Hippocampal formation (tissue), 2 donors: ENCODE measurements at regions not wholly inside any gene's neighbourhood (a gene's known extent, or its start where the extent isn't known, plus 50 kb on each side); places are given as distances from the start of the nearest gene placed in this dataset.
A peak's percentile ranks its signal among the peaks of the same experiment; 100 is the strongest.

Experiments used
- DNase-seq, 2 donors: peaks; one replicate each; lab custom pipeline; 2025; lab: John Stamatoyannopoulos, UW

- no peak for DNase-seq
Measured at GRCh38 chr12:127297327-127297726, 969.6 kb upstream of the TMEM132C start.

GRCh38 chr12:127300075-127300474, 966.9 kb upstream of the TMEM132C start:
- peak in 1 of 2 donors; percentile 30 for DNase-seq

DNA sequence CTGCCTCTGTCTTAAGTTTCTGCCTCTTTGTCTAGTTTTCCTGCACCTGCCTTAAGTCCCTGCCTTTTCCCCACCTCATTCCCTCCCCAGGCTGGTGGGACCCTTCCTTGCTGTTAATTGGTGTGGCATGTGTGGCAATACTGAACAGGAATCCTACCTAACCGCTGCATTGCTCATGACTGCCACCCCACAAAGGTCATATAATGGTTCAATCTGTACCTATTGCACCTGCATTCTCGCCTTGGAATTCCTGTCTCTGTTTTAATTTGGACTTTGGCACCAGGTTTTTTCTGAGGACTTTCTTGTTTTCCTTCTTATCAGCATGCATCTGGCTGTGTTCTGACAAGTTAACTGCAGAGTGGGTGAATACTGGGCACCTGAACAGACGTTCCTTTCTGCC, 966.2 kb upstream of the TMEM132C start:
- DNase-seq, result no peak

DNA sequence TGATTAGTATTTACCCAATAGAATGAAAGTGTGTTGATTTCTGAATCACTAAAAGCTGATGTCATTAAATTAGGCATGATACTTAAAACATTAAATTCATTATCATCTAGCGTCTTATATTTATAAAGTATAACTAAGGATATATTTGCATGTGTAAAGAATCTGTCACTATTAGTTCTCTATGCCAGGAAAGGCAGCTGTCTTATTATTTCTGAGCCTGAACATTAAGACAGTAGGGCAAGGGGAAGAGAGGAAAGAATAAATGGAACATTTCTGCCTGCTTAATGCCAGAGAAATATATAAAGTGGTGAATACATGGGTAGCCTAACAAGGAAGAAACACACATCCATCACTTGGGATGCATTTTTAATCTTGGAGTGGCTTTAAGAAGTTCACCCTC, 965.1 kb upstream of the TMEM132C start:
- no peak for DNase-seq

DNA sequence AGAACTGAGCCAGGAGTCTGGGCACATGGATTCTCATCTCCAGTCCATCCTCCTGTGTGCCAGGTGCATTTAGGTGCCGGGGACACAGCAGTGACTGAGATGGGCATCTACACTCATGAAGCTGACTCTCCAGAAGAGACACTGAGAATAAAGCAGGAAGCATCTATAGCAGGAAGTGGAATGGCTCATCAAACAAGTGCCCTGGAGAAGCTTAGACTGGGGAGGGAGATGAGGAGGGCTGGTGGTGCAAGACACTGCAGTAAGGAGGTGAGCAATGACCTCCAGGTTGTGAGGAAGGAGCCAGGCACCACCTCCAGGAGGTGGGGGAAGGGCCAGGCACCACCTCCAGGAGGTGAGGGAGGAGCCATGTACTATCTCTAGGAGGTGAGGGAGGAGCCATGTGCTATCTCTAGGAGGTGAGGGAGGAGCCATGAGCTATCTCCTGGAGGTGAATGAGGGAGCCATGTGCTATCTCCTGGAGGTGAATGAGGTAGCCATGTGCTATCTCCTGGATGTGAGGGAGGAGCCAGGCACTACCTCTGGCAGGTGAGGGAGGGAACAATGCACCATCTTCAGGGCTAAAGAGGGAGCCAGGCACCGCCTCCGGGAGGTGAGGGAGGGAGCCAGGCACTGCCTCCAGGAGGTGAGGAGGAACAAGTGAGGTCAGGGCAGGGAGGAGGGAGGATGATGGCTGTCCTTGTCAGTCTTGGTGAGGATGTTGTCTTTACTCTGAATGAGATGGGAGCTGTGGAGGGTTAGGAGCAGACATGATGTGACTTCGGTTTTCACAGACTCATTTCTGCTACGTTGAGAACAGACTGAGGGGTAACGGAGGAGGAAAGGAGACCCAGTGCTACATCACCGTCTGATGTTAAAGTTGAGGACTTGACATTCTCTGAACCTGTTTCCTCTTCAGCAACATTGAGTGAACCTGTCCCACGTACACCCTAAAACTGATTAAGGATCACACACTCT, 961.9 kb upstream of the TMEM132C start:
- DNase-seq, result no peak

- no peak for DNase-seq
Measured at GRCh38 chr12:127306604-127307215, 960.3 kb upstream of the TMEM132C start.

- DNase-seq, result no peak
Measured at GRCh38 chr12:127307528-127307927, 959.4 kb upstream of the TMEM132C start.

DNA sequence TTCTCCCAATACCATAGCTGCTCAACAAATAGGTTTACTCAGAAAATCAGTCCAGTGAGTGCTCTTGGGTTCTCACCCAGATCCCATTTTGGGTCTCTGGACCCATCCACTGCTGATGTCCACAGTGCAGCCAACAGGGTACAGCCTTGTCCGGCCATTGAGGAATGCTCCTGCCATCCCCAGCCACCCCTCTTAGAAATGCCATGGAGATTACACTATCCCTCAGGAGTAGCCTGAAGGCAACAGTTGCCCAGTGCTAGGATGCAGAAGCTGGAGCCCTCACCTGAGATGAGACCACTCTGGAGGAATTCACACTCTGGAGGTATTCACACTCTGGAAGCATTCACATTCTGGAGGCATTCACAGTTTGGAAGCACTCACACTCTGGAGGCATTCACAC, 958.8 kb upstream of the TMEM132C start:
- DNase-seq, result no peak

- no peak for DNase-seq
Measured at GRCh38 chr12:127310548-127310947, 956.4 kb upstream of the TMEM132C start.

- no peak for DNase-seq
Measured at GRCh38 chr12:127311720-127312364, 955.1 kb upstream of the TMEM132C start.

- no peak for DNase-seq
Measured at GRCh38 chr12:127324681-127325080, 942.3 kb upstream of the TMEM132C start.

- DNase-seq, result no peak
Measured at GRCh38 chr12:127327986-127328385, 939.0 kb upstream of the TMEM132C start.

DNA sequence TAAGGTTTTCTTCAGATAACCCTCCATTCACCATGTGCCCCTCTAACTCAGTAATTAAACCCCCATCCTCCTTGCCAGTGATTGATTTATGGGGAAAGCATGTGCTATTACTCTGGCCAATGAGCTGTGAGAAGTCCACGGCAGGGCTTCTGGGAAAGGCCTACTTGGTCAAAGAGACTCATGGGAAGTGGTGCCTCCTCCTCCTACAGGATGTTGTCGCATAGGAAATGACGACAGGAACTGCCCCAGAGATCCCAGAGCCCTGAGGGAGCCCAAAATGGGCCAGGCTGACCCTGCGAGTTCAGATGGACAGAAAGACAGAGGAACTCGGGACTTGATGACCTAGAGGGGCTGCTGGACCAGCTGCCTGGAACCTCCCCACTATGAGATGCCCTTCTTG, 938.1 kb upstream of the TMEM132C start:
- no peak for DNase-seq

- DNase-seq, result no peak
Measured at GRCh38 chr12:127334365-127334764, 932.6 kb upstream of the TMEM132C start.

DNA sequence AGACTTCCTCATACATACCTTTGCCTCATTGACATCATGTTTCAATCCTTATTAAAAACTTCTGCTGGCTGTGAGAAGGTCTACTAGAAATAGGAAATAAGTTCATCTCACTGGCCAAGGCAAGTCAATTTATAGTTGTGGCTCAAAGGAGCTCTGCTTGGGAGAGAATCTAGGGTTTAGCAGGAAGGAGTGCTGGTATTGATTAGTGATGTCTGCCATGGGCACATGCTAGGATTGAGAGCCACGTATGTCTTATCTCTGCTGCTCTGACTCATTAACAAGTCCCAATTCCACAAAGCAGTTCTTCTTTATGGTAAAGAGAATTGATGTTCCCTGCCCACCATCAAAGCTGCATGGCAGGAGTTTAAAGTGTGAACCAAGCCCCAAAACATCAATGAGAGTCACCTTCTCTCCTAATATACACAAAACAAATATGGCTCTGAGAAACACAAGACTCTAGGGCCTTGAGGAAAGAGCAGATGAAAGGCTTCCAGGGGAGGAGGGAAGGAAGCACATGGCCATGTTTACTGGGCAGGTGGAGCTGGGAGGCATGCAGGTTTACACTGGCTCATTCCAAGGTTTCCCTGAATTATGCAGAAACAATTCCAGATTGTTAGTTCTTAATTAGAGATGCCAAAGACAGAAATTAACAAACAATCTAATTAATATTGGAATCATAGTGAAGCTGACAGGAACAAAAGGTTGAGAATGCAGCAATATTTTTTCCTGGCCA, 931.9 kb upstream of the TMEM132C start:
- no peak for DNase-seq

DNA sequence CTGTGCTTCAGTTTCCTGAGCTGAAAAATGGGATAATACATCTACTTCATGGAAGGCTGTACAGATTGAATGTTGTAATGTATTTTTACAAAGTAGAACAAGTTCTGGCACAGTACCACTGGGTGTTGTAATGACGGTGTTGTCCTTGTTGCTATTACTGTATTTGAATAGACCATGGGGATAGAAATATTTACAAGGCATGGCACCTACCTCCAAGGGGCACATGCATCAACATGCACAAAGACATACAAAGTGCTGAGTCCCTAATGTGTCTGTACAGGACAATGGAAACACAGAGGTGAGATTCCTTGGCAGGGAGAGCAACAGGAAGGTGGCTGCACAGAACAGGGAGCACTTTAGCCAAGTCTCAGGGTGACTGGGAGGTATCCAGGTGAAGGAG, 930.6 kb upstream of the TMEM132C start:
- no peak for DNase-seq

GRCh38 chr12:127339065-127339464, 927.9 kb upstream of the TMEM132C start:
- DNase-seq, result no peak

- DNase-seq, result no peak
Measured at GRCh38 chr12:127340381-127340780, 926.6 kb upstream of the TMEM132C start.

GRCh38 chr12:127342861-127343260, 924.1 kb upstream of the TMEM132C start:
- no peak for DNase-seq

GRCh38 chr12:127343940-127344339, 923.0 kb upstream of the TMEM132C start:
- DNase-seq, result no peak

- no peak for DNase-seq
Measured at GRCh38 chr12:127351481-127352010, 915.4 kb upstream of the TMEM132C start.
